ENCODE measurements at regions not wholly inside any gene's neighbourhood (a gene's known extent, or its start where the extent isn't known, plus 50 kb on each side); places are given as distances from the start of the nearest gene placed in this dataset.

- TF ChIP-seq CTCF (IDR thresholded peaks at IDR 0.05) (no peak), EZH2 (IDR thresholded peaks at IDR 0.05) (no peak)
These were observed 268.3 kb downstream of the TFAP2C start for GRCh38 chr20:56897318-56897957.
